HL-60/S4 treated with phorbol 12-myristate 13-acetate at 8.2 ng/mL for 4 days and 3 days (cell line): ENCODE measurements at regions not wholly inside any gene's neighbourhood (a gene's known extent, or its start where the extent isn't known, plus 50 kb on each side); places are given as distances from the start of the nearest gene placed in this dataset.
"Not testable (repeated sequence)": the region's sequence is repeated elsewhere in the genome, so short reads cannot be mapped to it uniquely, and the experiment has no call there.

Experiments used
- in situ Hi-C: fragments of 300-500 bp; cut with MboI; formaldehyde crosslinking; loops from 2 replicates; pipeline ENCODE4 v1.15.0; 2022; ENCODE audit warnings: low sequenced_read_pairs

DNA sequence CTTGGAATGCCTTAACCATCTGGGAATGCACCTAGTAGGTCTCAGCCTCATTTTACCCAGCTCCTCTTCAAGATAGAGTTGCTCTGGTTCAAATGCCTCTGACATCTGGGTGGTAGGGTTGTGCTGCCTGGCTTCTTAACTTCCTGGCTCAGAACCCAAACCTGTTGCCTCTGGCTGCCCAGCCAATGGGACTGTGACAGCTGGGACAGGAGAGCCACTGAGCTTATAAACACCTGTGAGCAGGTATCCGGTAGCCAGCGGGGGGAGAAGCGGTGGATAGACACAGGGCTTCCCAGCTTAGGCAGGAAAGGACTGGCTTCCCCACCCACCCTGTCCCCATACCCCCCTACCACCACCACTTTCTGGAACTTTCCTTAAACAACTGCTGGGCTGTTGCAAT, 115.8 kb upstream of the CARD11 start:
- in situ Hi-C loops = loop anchor here (25.0 kb wide), 1 partner anchor 272 kb away; no protein-coding TSS in a partner anchor

DNA sequence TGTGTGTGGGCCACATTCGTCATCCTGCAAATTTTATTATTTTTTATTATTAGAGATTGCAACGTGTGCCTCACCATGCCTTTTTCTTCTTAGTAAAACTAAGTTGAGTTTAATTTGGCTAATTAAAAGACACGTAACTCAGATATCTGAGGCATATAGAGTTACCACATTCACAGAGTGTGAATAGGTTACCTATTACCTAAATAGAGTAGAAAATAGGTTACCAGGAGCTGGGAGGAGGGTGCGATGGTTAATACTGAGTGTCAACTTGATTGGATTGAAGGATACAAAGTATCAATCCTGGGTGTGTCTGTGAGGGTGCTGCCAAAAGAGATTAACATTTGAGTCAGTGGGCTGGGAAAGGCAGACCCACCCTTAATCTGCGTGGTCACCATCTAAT, 116.3 kb upstream of the CARD11 start:
- in situ Hi-C loops = loop anchor here (25.0 kb wide), 1 partner anchor 273 kb away; no protein-coding TSS in a partner anchor

- in situ Hi-C loops = loop anchor here (25.0 kb wide), 1 partner anchor 275 kb away; no protein-coding TSS in a partner anchor
These were observed 118.6 kb upstream of the CARD11 start for GRCh38 chr7:3162289-3162688.

DNA sequence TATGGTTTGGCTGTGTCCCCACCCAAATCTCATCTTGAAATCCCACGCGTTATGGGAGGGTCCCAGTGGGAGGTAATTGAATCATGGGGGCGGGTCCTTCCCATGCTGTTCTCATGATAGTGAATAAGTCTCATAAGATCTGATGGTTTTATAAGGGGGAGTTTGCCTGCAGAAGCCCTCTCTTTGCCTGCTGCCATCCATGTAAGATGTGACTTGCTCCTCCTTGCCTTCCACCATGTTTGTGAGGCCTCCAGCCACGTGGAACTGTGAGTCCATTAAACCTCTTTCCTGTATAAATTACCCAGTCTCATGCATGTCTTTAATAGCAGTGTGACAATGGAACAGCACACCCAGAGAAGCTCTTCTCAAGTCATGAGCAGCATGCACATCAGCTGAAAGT, 119.1 kb upstream of the CARD11 start:
- in situ Hi-C loops = loop anchor here (25.0 kb wide), 1 partner anchor 275 kb away; no protein-coding TSS in a partner anchor

- in situ Hi-C loops = loop anchor here (25.0 kb wide), 1 partner anchor 277 kb away; no protein-coding TSS in a partner anchor
These were observed 120.7 kb upstream of the CARD11 start for GRCh38 chr7:3164380-3164792.

- in situ Hi-C loops = loop anchor here (25.0 kb wide), 1 partner anchor 279 kb away; no protein-coding TSS in a partner anchor
These were observed 122.3 kb upstream of the CARD11 start for GRCh38 chr7:3165681-3166580.

DNA sequence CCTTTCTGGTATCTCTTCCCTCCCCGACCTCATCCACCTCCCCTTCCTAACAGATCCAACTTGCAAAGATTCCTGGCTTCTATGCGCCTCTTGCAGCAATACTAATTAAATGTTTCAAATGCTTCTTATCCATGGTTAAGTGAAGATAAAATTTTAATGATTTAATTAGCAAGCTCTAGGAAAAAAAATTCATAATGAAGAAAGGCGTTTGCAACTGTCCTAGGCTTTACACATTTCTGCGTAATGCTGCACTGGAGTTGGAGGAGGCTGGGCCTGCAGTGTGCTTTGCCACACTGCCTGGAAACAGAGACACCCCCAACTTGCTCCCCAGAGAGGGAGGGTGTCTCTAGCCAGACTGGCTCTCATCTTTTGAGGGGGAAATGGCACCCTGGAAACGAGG, 123.9 kb upstream of the CARD11 start:
- in situ Hi-C loops = loop anchor here (25.0 kb wide), 1 partner anchor 280 kb away; no protein-coding TSS in a partner anchor

DNA sequence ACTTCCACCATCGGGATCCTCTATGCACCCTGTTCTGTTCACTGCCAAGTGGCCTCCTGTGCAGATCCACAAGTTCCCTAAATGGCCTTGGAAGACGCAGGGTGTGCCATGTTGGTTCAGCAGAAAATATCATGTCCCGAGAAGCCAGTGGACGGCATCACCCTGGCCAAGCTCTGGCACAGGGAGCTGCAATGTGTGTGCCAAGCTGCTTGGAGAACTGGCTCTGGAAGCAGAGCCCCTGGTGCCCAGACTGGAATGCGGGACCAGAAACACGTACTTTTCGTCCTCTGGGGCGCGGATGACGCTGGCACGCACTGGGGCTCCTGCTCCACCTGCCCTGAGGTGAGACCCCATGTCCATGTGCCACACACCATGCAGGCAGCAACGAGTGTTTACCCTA, 124.7 kb upstream of the CARD11 start:
- in situ Hi-C loops = loop anchor here (25.0 kb wide), 1 partner anchor 281 kb away; no protein-coding TSS in a partner anchor

DNA sequence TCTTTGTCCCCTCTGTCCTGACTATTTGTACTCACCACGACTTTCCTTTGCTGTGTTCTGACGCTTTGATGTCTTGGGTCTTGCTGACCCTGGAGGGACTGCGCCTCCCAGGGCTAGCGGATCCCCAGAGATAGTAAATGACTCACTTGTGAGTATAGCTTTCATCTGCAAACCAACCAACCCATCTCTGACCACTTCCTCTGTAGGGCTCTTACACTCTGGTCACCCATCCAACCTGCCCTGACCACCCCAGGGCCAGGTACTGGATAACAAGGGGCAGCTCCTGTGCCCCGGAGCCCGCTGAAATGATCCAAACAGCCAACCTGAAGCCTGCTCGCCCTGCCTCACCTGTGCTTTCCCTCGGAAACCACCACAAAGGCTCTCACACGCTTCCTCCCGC, 125.2 kb upstream of the CARD11 start:
- in situ Hi-C loops = loop anchor here (25.0 kb wide), 1 partner anchor 282 kb away; no protein-coding TSS in a partner anchor

DNA sequence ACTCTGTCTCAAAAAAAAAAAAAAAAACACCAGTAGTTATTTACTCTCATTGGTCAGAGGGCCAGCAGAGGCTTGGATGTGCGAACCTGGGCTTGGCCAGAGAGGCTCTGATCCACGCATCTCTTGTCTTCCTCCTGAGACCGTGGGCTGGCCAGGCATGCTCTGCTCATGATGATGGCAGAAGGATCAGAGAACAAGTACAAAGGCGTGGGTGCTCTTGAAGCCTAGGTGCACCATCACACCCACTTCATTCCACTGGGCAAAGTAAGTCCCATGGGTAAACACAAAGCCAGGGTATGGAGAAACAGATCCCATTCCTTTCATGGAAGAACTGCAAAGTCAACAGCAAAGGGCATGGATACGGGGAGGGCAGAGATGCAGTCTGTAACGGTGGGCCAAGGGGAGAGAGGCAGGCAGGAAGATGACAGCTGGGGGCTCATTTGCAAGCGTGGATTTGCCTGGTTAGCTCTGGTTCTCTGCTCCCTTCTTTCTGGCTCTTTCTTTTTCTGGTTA, 128.2 kb upstream of the SDK1 start:
- in situ Hi-C loops = loop anchor here (25.0 kb wide), 1 partner anchor 286 kb away; no protein-coding TSS in a partner anchor

GRCh38 chr7:3174515-3175284, 126.4 kb upstream of the SDK1 start:
- in situ Hi-C loops = loop anchor here (25.0 kb wide), 1 partner anchor 287 kb away; no protein-coding TSS in a partner anchor

GRCh38 chr7:3175285-3175902, 125.7 kb upstream of the SDK1 start:
- in situ Hi-C loops = no loop called here

DNA sequence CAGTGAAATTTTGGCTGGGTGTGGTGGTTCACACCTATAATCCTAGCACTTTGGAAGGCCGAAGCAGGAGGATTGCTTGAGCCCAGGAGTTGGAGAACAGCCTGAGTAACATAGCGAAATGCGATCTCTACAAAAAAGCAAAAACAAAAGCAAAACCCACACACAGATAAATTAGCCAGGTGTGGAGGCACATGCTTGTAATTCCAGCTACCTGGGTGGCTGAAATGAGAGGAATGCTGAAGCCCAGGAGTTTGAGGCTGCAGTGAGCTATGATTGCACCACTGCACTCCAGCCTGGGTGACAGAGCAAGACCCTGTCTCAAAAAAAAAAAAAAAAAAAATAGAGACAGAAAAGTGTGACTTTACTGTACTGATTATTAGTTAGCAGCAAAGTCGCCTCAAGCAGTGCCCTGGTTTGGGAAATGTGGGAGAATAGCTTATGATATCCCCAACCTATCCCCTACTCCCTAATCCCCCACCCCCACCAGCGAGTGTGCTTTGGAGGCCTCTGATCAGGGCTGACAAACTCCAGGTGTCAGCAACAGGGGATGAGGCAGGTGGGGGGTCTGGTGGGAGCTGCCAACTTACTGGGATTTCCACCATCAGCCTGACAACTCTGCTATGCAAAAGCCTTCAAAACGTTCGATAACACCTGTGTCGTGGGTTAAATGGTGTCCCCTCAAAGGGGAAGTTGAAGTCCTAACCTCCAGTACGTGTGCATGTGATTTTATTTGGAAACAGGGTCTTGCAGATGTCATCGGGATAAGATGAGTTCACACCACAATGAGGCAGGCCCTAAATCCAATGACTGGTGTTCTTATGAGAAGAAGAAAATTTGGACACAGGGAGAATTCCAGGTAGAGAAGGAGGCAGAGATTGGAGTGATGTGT, 124.7 kb upstream of the SDK1 start:
- in situ Hi-C loops = no loop called here

DNA sequence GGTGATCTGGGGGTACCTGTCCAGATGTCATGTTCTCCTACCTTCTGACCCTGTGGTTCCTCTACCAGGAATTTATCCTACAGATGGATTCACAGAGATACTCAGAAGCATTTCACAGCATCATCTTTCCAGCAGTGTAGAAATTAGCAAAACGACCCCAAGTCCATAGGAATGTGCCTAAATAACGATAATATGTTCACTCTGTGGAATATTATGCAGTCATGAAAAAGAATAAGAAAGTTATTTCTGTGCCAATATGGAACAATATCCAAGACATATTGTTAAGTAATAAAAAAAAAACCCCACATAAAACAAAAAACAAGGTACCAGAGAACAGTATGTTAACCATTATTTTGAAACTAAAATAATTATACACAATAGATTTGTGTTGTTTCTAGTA, 123.8 kb upstream of the SDK1 start:
- in situ Hi-C loops = no loop called here

- in situ Hi-C loops = no loop called here
These were observed 121.6 kb upstream of the SDK1 start for GRCh38 chr7:3179456-3179855.

GRCh38 chr7:3180604-3181003, 120.4 kb upstream of the SDK1 start:
- in situ Hi-C loops = no loop called here

GRCh38 chr7:3182055-3182454, 119.0 kb upstream of the SDK1 start:
- in situ Hi-C loops = not testable (repeated sequence)

GRCh38 chr7:3187444-3188040, 113.5 kb upstream of the SDK1 start:
- in situ Hi-C loops = no loop called here

DNA sequence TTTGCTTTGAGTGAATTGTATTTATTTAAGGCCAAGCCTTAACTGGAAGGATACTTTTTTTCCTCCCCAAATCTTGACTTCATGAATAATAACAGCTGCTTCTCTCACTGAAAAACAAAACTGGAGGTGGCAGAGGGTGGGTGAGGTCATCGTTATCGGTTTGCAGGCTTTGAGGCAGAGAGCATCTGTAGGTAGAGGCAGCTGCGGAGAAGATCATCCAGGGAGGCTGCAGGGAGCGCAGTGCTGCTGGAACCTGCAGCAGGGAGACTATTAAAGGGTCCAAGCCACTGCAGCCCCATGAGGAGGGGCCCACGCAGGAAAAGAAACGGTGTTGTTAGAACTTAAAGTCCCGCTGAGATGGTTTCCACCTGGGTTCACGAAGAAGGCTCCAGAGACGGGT, 112.1 kb upstream of the SDK1 start:
- in situ Hi-C loops = no loop called here
